Activated naive CD8-positive, alpha-beta T cell treated with anti-CD3 and anti-CD28 coated beads, Interleukin-2, amount 10 ng/mL, durations not matched to agents 7 days and 5 days (primary cell): ENCODE measurements at regions not wholly inside any gene's neighbourhood (a gene's known extent, or its start where the extent isn't known, plus 50 kb on each side); places are given as distances from the start of the nearest gene placed in this dataset.
"Not testable (repeated sequence)": the region's sequence is repeated elsewhere in the genome, so short reads cannot be mapped to it uniquely, and the experiment has no call there.

Experiments used
- ATAC-seq: fragments of 150-1000 bp; cut with Tn5 transposase; one replicate; pipeline ENCODE4 v1.10.0; 2021; ENCODE audit warnings: low read depth, moderate library complexity
- POLR2A ChIA-PET: fragments of 350-600 bp; sonication (Branson Sonifier 250); formaldehyde crosslinking; loops from one replicate; lab custom pipeline; 2021; ENCODE audit warnings: antibody characterized with exemption; lab: Charles Lee
- DNase-seq: peaks from one replicate; pipeline ENCODE4 v3.0.0; 2021
- H3K27ac Mint-ChIP-seq: one replicate; pipeline ENCODE4 v1.8.0; 2022; ENCODE audit warnings: mild to moderate bottlenecking, mixed read lengths
- H3K27me3 Mint-ChIP-seq: one replicate; pipeline ENCODE4 v1.8.0; 2022; ENCODE audit warnings: mild to moderate bottlenecking, moderate library complexity, mixed read lengths
- H3K36me3 Mint-ChIP-seq: one replicate; pipeline ENCODE4 v1.8.0; 2021; ENCODE audit warnings: mild to moderate bottlenecking, mixed read lengths
- H3K4me1 Mint-ChIP-seq: one replicate; pipeline ENCODE4 v1.8.0; 2021; ENCODE audit warnings: mixed read lengths
- H3K4me3 Mint-ChIP-seq: one replicate; pipeline ENCODE4 v1.8.0; 2022; ENCODE audit warnings: mild to moderate bottlenecking, moderate library complexity, mixed read lengths
- H3K9me3 Mint-ChIP-seq: one replicate; pipeline ENCODE4 v1.8.0; 2021; ENCODE audit warnings: mixed read lengths

- H3K9me3 Mint-ChIP-seq, result peaks cover 3% of the 10 kb centered on the region
- peaks cover 2% of the 10 kb centered on the region for H3K4me1 Mint-ChIP-seq
- no peaks in the 10 kb centered on the region for H3K36me3 Mint-ChIP-seq
- no peak overlapping the region for H3K4me3 Mint-ChIP-seq
- no peak for DNase-seq
- no peaks in the 10 kb centered on the region for H3K27me3 Mint-ChIP-seq
- ATAC-seq, result no peak
- H3K27ac Mint-ChIP-seq, result no peak overlapping the region
- POLR2A ChIA-PET, result no interaction called here
These were observed 484.7 kb downstream of the DACH1 start for GRCh38 chr13:71382285-71382684.

- ATAC-seq, result no peak
- Mint-ChIP-seq H3K4me1 (peaks cover 2% of the 10 kb centered on the region), H3K27me3 (no peaks in the 10 kb centered on the region), H3K27ac (no peak overlapping the region), H3K9me3 (peaks cover 3% of the 10 kb centered on the region), H3K36me3 (no peaks in the 10 kb centered on the region), H3K4me3 (no peak overlapping the region)
- no peak for DNase-seq
- POLR2A ChIA-PET, result no interaction called here
These were observed 486.8 kb downstream of the DACH1 start for GRCh38 chr13:71380191-71380590.

- Mint-ChIP-seq H3K27me3 (no peaks in the 10 kb centered on the region), H3K4me1 (peaks cover 2% of the 10 kb centered on the region), H3K27ac (no peak overlapping the region), H3K4me3 (peak overlapping the region; percentile 56), H3K9me3 (peaks cover 3% of the 10 kb centered on the region), H3K36me3 (no peaks in the 10 kb centered on the region)
- ATAC-seq (no peak), DNase-seq (no peak)
- POLR2A ChIA-PET, result no interaction called here
These were observed 487.8 kb downstream of the DACH1 start for GRCh38 chr13:71378961-71379905.

GRCh38 chr13:71374471-71375049 lies 492.4 kb downstream of the DACH1 start:
- Mint-ChIP-seq H3K27ac (no peak overlapping the region), H3K4me1 (peaks cover under 1% of the 10 kb centered on the region), H3K36me3 (no peaks in the 10 kb centered on the region), H3K4me3 (no peak overlapping the region), H3K27me3 (no peaks in the 10 kb centered on the region), H3K9me3 (peaks cover 1% of the 10 kb centered on the region)
- no peak for DNase-seq
- POLR2A ChIA-PET, result no interaction called here
- no peak for ATAC-seq

- no peak for DNase-seq
- POLR2A ChIA-PET, result no interaction called here
- ATAC-seq, result no peak
- H3K4me1 Mint-ChIP-seq, result no peaks in the 10 kb centered on the region
- no peaks in the 10 kb centered on the region for H3K27me3 Mint-ChIP-seq
- H3K9me3 Mint-ChIP-seq, result peaks cover 1% of the 10 kb centered on the region
- H3K4me3 Mint-ChIP-seq, result no peak overlapping the region
- no peaks in the 10 kb centered on the region for H3K36me3 Mint-ChIP-seq
- no peak overlapping the region for H3K27ac Mint-ChIP-seq
These were observed 498.7 kb downstream of the DACH1 start for GRCh38 chr13:71368336-71368735.

GRCh38 chr13:71360041-71360440 lies 507.0 kb downstream of the DACH1 start:
- Mint-ChIP-seq H3K27ac (no peak overlapping the region), H3K4me1 (no peaks in the 10 kb centered on the region), H3K36me3 (no peaks in the 10 kb centered on the region), H3K4me3 (no peak overlapping the region), H3K27me3 (no peaks in the 10 kb centered on the region), H3K9me3 (no peaks in the 10 kb centered on the region)
- POLR2A ChIA-PET, result no interaction called here
- ATAC-seq, result no peak
- no peak for DNase-seq

GRCh38 chr13:71359641-71360040 lies 507.4 kb downstream of the DACH1 start:
- no peak for ATAC-seq
- Mint-ChIP-seq H3K36me3 (no peaks in the 10 kb centered on the region), H3K4me1 (no peaks in the 10 kb centered on the region), H3K4me3 (no peak overlapping the region), H3K27ac (no peak overlapping the region), H3K27me3 (no peaks in the 10 kb centered on the region), H3K9me3 (no peaks in the 10 kb centered on the region)
- POLR2A ChIA-PET, result no interaction called here
- DNase-seq, result no peak

- Mint-ChIP-seq H3K27me3 (no peaks in the 10 kb centered on the region), H3K36me3 (no peaks in the 10 kb centered on the region), H3K27ac (no peak overlapping the region), H3K9me3 (no peaks in the 10 kb centered on the region), H3K4me3 (no peak overlapping the region), H3K4me1 (no peaks in the 10 kb centered on the region)
- ATAC-seq (no peak), DNase-seq (no peak)
- POLR2A ChIA-PET, result no interaction called here
These were observed 508.8 kb downstream of the DACH1 start for GRCh38 chr13:71358218-71358617.

- H3K27ac Mint-ChIP-seq, result no peak overlapping the region
- H3K27me3 Mint-ChIP-seq, result no peaks in the 10 kb centered on the region
- DNase-seq (no peak), ATAC-seq (no peak)
- no peak overlapping the region for H3K4me3 Mint-ChIP-seq
- POLR2A ChIA-PET, result no interaction called here
- H3K4me1 Mint-ChIP-seq, result no peaks in the 10 kb centered on the region
- H3K36me3 Mint-ChIP-seq, result no peaks in the 10 kb centered on the region
- no peaks in the 10 kb centered on the region for H3K9me3 Mint-ChIP-seq
These were observed 512.0 kb downstream of the DACH1 start for GRCh38 chr13:71355010-71355409.

- no peak overlapping the region for H3K27ac Mint-ChIP-seq
- POLR2A ChIA-PET, result no interaction called here
- no peaks in the 10 kb centered on the region for H3K36me3 Mint-ChIP-seq
- H3K27me3 Mint-ChIP-seq, result no peaks in the 10 kb centered on the region
- DNase-seq, result no peak
- H3K9me3 Mint-ChIP-seq, result no peaks in the 10 kb centered on the region
- H3K4me1 Mint-ChIP-seq, result no peaks in the 10 kb centered on the region
- no peak overlapping the region for H3K4me3 Mint-ChIP-seq
- no peak for ATAC-seq
These were observed 516.1 kb downstream of the DACH1 start for GRCh38 chr13:71350886-71351285.

- not testable (repeated sequence) for H3K36me3 Mint-ChIP-seq
These were observed 521.1 kb downstream of the DACH1 start for GRCh38 chr13:71345856-71346255.

GRCh38 chr13:71339736-71340135 lies 527.3 kb downstream of the DACH1 start:
- DNase-seq, result no peak
- no peak for ATAC-seq
- H3K36me3 Mint-ChIP-seq, result no peaks in the 10 kb centered on the region
- no peaks in the 10 kb centered on the region for H3K4me1 Mint-ChIP-seq
- POLR2A ChIA-PET, result no interaction called here
- no peak overlapping the region for H3K27ac Mint-ChIP-seq
- no peak overlapping the region for H3K4me3 Mint-ChIP-seq
- no peaks in the 10 kb centered on the region for H3K9me3 Mint-ChIP-seq
- H3K27me3 Mint-ChIP-seq, result no peaks in the 10 kb centered on the region

More at GRCh38 chr13:71345856-71346255, 521.1 kb downstream of the DACH1 start:
- H3K27me3 Mint-ChIP-seq, H3K27ac Mint-ChIP-seq, H3K9me3 Mint-ChIP-seq, H3K4me1 Mint-ChIP-seq, DNase-seq, POLR2A ChIA-PET, H3K4me3 Mint-ChIP-seq, ATAC-seq: not testable (repeated sequence)

GRCh38 chr13:71339005-71339404 lies 528.0 kb downstream of the DACH1 start:
- Mint-ChIP-seq H3K27ac (no peak overlapping the region), H3K4me1 (no peaks in the 10 kb centered on the region), H3K4me3 (no peak overlapping the region), H3K27me3 (no peaks in the 10 kb centered on the region), H3K9me3 (no peaks in the 10 kb centered on the region), H3K36me3 (no peaks in the 10 kb centered on the region)
- DNase-seq (no peak), ATAC-seq (no peak)
- POLR2A ChIA-PET, result no interaction called here

GRCh38 chr13:71338070-71338469 lies 528.9 kb downstream of the DACH1 start:
- H3K4me3 Mint-ChIP-seq, result no peak overlapping the region
- H3K36me3 Mint-ChIP-seq, result no peaks in the 10 kb centered on the region
- H3K27ac Mint-ChIP-seq, result no peak overlapping the region
- no peaks in the 10 kb centered on the region for H3K9me3 Mint-ChIP-seq
- DNase-seq (no peak), ATAC-seq (no peak)
- no peaks in the 10 kb centered on the region for H3K4me1 Mint-ChIP-seq
- POLR2A ChIA-PET, result no interaction called here
- no peaks in the 10 kb centered on the region for H3K27me3 Mint-ChIP-seq
